ENCODE measurements at regions not wholly inside any gene's neighbourhood (a gene's known extent, or its start where the extent isn't known, plus 50 kb on each side); places are given as distances from the start of the nearest gene placed in this dataset.

- no peak for TF ChIP-seq CTCF (conservative IDR thresholded peaks at IDR 0.05; ENCODE audit: low read depth, low read length)
- TF ChIP-seq EZH2 (IDR thresholded peaks at IDR 0.05; ENCODE audit: borderline replicate concordance, low read depth, low read length, poor library complexity, severe bottlenecking), result no peak
These were observed 346.9 kb upstream of the SNX7 start for GRCh38 chr1:98314601-98315000.

Measured in A673 (cell line).